Activated CD8-positive, alpha-beta T cell treated with anti-CD3 and anti-CD28 coated beads for 36 hours (primary cell): ENCODE measurements at regions not wholly inside any gene's neighbourhood (a gene's known extent, or its start where the extent isn't known, plus 50 kb on each side); places are given as distances from the start of the nearest gene placed in this dataset.

Experiments
- ATAC-seq: fragments of 200-7000 bp; cut with Tn5 transposase; one replicate; pipeline ENCODE4 v1.10.0; 2021; ENCODE audit warnings: mild to moderate bottlenecking, moderate library complexity
- CTCF ChIA-PET: fragments of 350-600 bp; sonication (Branson Sonifier 250); formaldehyde crosslinking; loops from one replicate; lab custom pipeline; 2021; ENCODE audit warnings: antibody characterized with exemption; lab: Charles Lee
- POLR2A ChIA-PET: fragments of 350-600 bp; sonication (Branson Sonifier 250); formaldehyde crosslinking; loops from one replicate; lab custom pipeline; 2021; ENCODE audit warnings: antibody characterized with exemption; lab: Charles Lee
- DNase-seq: peaks from one replicate; pipeline ENCODE4 v3.0.0-alpha.2; 2020
- H3K27ac Mint-ChIP-seq: one replicate; pipeline ENCODE4 v1.8.0; 2021; ENCODE audit warnings: mild to moderate bottlenecking, mixed read lengths
- H3K27me3 Mint-ChIP-seq: one replicate; pipeline ENCODE4 v1.8.0; 2021; ENCODE audit warnings: mixed read lengths
- H3K36me3 Mint-ChIP-seq: one replicate; pipeline ENCODE4 v1.8.0; 2021; ENCODE audit warnings: low read depth, mixed read lengths
- H3K4me1 Mint-ChIP-seq: one replicate; pipeline ENCODE4 v1.8.0; 2021; ENCODE audit warnings: low read depth, mixed read lengths
- H3K4me3 Mint-ChIP-seq: one replicate; pipeline ENCODE4 v1.8.0; 2021; ENCODE audit warnings: mild to moderate bottlenecking, moderate library complexity, mixed read lengths
- H3K9me3 Mint-ChIP-seq: one replicate; pipeline ENCODE4 v1.8.0; 2021; ENCODE audit warnings: mixed read lengths
- CTCF ChIP-seq: fragments of 200-600 bp; IDR thresholded peaks from one replicate; pipeline ENCODE4 v1.8.0; 2022; ENCODE audit warnings: antibody characterized with exemption, mild to moderate bottlenecking
- intact Hi-C: fragments of 100-400 bp; cut with micrococcal nuclease; formaldehyde crosslinking; loops from one replicate; pipeline ENCODE4 v1.10.0; 2022

GRCh38 chr1:59007820-59008598 lies 224.2 kb upstream of the JUN start:
- H3K9me3 Mint-ChIP-seq = no peaks in the 10 kb centered on the region
- H3K4me3 Mint-ChIP-seq = no peak overlapping the region
- H3K27ac Mint-ChIP-seq = peak overlapping the region; percentile 57
- ATAC-seq (peak; percentile 88), DNase-seq (peak; percentile 73)
- peaks cover 52% of the 10 kb centered on the region for H3K4me1 Mint-ChIP-seq
- H3K27me3 Mint-ChIP-seq = no peaks in the 10 kb centered on the region
- intact Hi-C loops = no loop called here
- H3K36me3 Mint-ChIP-seq = no peaks in the 10 kb centered on the region
- TF ChIP-seq CTCF = no peak
- POLR2A ChIA-PET = no interaction called here
- CTCF ChIA-PET = interaction anchor here (0.8 to 1.0 kb wide), 3 partner anchors 9 to 16 kb away, joined by 3 to 4 read pairs (median 3); no protein-coding TSS in a partner anchor

GRCh38 chr1:59008599-59009347 lies 224.9 kb upstream of the JUN start:
- CTCF ChIA-PET = interaction anchor here (0.8 to 1.0 kb wide), 3 partner anchors 9 to 17 kb away, joined by 3 to 4 read pairs (median 3); no protein-coding TSS in a partner anchor
- Mint-ChIP-seq H3K27ac (peak overlapping the region; percentile 57), H3K9me3 (no peaks in the 10 kb centered on the region), H3K4me1 (peaks cover 53% of the 10 kb centered on the region), H3K4me3 (no peak overlapping the region), H3K27me3 (no peaks in the 10 kb centered on the region), H3K36me3 (no peaks in the 10 kb centered on the region)
- ATAC-seq (peak; percentile 49), DNase-seq (peak; percentile 32)
- POLR2A ChIA-PET = no interaction called here
- intact Hi-C loops = no loop called here
- TF ChIP-seq CTCF = no peak

GRCh38 chr1:59011663-59012062 lies 227.8 kb upstream of the JUN start:
- DNase-seq (no peak), ATAC-seq (no peak)
- intact Hi-C loops = no loop called here
- Mint-ChIP-seq H3K9me3 (no peaks in the 10 kb centered on the region), H3K4me3 (no peak overlapping the region), H3K27ac (no peak overlapping the region), H3K4me1 (peaks cover 33% of the 10 kb centered on the region), H3K27me3 (no peaks in the 10 kb centered on the region), H3K36me3 (no peaks in the 10 kb centered on the region)
- ChIA-PET POLR2A (interaction anchor here (1.0 kb wide), 1 partner anchor 106 kb away, joined by 3 read pairs; no protein-coding TSS in a partner anchor), CTCF (interaction anchor here (1.0 to 1.1 kb wide), 2 partner anchors 15 to 53 kb away, joined by 3 read pairs; no protein-coding TSS in a partner anchor)
- TF ChIP-seq CTCF = no peak

- DNase-seq (no peak), ATAC-seq (no peak)
- Mint-ChIP-seq H3K4me3 (no peak overlapping the region), H3K27me3 (no peaks in the 10 kb centered on the region), H3K9me3 (no peaks in the 10 kb centered on the region), H3K27ac (no peak overlapping the region), H3K36me3 (no peaks in the 10 kb centered on the region), H3K4me1 (peaks cover 26% of the 10 kb centered on the region)
- ChIA-PET CTCF (interaction anchor here (1.0 to 1.1 kb wide), 2 partner anchors 15 to 53 kb away, joined by 3 read pairs; no protein-coding TSS in a partner anchor), POLR2A (no interaction called here)
- no peak for TF ChIP-seq CTCF
- intact Hi-C loops = no loop called here
These were observed 228.5 kb upstream of the JUN start for GRCh38 chr1:59012378-59012777.
